NCI-H2227 treated with DMSO at 0.1 percent for 48 hours (cell line): ENCODE measurements at regions not wholly inside any gene's neighbourhood (a gene's known extent, or its start where the extent isn't known, plus 50 kb on each side); places are given as distances from the start of the nearest gene placed in this dataset.
"Not testable (repeated sequence)": the region's sequence is repeated elsewhere in the genome, so short reads cannot be mapped to it uniquely, and the experiment has no call there.

Source experiments
- DNase-seq: peaks from one replicate; lab custom pipeline; 2025; lab: John Stamatoyannopoulos, UW

GRCh38 chr11:92111287-92111686 is 113.3 kb upstream of the FAT3 start:
- DNase-seq: no peak

DNA sequence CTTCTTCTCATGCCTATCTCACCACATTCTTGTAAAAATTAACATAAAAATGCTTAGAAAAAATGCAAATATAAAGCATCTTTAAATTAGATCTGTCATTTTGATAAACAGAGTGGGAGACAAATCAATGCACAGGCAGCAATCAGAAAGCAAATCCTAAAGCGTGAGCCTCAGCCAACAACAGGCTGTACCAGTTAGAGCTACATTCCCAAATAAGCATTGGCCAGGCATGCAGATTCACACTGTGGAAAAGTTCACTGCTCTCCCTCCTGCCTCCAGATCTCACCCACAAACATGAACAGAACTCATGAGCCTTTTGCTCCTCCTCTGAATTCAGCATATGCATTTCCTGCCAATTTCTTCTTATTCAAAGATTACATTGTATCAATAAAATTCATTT is 115.2 kb upstream of the FAT3 start:
- DNase-seq: no peak

DNA sequence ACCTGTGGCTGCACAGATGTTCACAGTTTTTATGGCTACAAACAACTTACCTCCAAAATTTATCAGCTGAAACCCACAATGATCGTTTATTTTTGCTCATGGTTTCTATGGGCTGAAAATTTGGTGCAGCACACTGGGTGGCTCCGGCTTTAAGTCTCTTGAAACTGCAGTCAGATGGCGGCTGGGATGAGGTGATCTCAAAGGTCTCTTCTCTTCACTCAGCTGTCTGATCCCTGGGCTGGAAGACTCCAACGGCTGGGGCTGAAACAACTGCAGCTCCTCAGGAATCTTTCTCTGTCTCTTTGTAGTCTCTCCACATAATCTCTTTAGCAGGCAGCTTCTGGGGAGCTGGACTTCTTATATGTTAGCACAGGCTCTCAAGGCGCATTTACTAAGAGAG is 117.3 kb upstream of the FAT3 start:
- no peak for DNase-seq

DNA sequence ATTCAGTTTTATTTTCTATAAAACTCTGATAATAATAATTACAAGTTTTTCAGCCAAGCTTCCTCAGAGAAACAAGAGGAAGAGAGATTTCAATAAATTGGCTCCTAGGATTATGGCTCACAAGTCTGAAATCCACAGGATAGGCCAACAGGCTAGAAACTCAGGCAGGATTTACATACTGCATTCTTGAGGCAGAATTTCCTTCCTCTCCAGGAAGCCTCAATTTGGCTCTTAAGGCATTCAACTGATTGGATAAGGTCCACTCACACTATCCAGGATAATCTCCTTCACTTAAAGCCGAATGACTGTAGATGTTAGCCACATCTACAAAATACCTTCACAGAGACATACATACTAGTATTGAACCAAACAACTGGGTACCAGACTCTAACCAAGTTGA is 120.3 kb upstream of the FAT3 start:
- DNase-seq: no peak

- DNase-seq: no peak
These were observed 122.7 kb upstream of the FAT3 start for GRCh38 chr11:92101920-92102319.

- DNase-seq: no peak
These were observed 125.4 kb upstream of the FAT3 start for GRCh38 chr11:92099183-92099582.

DNA sequence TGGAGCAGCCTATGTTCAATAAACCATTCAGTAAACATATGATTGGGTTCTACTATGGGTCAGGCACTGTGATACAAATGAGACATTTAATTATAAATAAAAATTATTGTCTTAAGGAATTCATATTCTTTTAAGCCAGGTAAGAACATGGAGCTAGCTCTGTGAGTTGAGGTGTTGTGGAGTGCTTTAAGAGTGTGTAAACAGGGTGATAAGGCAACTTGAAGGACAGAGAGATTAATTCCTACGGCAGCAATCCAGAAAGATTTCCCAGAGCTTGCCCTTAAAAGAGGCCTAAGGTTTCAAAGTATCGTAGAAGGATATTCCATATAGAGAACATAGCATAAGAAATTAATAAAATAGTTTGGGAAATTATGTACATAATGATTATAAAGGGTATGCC is 126.4 kb upstream of the FAT3 start:
- no peak for DNase-seq

DNA sequence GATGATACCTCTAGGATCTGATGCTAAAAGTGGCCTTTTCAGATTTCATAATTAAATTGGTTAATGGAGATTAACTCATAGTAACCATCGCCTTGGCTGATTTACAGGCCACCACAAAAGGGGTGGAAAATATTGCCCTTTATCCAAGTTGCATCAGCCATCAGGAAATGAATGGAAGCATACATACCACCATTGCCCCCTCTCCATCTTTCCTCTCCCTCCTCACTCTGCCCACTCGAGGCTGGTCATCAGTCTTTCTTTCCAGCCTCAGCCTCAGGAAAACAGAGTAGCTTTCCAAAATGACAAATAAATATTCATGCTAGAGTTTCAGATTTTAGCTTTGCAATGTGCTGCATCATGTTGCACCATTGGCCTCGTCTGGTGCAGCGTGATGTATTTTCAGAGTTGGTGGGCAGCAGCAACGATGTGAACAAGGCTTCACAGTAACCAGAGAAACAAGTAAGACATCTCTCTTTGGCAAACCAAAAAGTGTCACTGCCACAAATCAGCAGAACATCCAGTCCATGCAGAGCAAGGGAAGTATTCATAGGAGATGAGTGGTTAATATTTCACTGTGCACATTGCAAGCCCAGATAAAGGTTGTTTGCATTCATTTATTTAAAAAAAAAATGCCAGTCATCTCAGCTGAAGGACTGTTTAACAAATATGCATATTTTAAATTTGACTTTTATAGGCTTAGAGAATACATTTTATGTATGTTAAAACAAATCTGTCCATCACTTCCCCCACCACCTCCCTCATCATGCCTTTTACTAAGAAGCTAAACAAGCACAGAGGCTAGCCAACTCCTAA is 136.7 kb upstream of the FAT3 start:
- DNase-seq: no peak

DNA sequence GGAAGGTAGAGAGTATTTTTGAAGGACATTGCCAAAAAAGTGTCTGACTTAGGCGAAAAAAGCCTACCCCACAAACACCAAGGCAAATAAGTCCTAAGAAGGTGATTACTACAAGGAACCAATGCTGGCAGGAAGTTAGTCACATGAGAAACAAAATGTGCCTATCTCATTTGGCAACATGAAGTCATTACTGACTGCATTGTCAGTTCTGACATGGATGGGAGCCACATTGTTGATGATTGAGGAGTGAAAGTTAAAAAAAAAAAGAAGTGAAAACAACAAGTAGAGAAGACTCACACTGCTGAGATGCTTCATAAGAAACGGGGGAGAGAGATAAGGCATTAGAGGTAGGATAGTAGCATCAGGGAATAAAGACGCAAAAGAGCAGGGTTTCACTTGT is 141.5 kb upstream of the FAT3 start:
- no peak for DNase-seq

DNA sequence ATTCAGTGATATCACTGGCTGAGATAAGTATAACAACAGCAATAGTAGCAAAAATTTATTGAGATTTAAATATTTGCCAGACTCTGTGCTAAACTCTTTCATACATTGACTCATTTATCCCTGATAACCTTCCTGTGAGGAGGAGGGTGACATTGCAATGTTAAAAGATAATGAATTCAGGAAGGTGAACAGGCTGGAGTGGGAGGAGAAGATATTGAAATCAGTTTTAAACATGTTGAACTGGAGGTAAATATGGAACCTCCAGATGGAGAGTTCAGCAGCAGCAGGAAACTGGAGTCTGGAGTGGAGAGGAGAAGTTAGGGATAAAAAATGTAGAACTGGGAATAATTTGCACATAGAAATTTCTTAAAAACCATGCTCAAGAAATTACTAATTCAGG is 142.0 kb upstream of the FAT3 start:
- no peak for DNase-seq

DNA sequence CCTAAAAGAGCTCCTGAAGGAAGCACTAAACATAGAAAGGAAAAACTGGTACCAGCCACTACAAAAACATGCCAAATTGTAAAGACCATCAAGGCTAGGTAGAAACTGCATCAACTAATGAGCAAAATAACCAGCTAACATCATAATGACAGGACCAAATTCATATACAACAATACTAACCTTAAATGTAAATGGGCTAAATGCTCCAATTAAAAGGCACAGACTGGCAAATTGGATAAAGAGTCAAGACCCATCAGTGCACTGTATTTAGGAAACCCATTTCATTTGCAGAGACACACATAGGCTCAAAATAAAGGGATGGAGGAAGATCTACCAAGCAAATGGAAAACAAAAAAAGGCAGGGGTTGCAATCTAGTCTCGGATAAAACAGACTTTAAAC is 150.1 kb upstream of the FAT3 start:
- DNase-seq: not testable (repeated sequence)

DNA sequence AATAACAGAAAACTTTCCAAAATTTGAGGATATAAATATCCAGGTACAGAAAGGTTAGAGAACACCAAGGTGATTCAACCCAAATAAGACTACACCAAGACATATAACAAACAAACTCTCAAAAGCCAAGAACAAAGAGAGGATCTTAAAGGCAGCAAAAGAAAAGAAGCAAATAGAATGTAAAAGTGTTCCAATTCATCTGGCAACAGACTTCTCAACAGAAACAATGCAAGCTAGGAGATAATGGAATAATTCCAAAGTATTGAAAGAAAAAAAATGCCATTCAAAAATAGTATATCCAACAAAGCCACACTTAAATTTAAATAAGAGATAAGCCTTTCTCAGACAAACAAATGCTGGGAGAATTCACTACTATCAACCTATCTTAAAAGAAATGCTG is 153.0 kb upstream of the FAT3 start:
- no peak for DNase-seq

DNA sequence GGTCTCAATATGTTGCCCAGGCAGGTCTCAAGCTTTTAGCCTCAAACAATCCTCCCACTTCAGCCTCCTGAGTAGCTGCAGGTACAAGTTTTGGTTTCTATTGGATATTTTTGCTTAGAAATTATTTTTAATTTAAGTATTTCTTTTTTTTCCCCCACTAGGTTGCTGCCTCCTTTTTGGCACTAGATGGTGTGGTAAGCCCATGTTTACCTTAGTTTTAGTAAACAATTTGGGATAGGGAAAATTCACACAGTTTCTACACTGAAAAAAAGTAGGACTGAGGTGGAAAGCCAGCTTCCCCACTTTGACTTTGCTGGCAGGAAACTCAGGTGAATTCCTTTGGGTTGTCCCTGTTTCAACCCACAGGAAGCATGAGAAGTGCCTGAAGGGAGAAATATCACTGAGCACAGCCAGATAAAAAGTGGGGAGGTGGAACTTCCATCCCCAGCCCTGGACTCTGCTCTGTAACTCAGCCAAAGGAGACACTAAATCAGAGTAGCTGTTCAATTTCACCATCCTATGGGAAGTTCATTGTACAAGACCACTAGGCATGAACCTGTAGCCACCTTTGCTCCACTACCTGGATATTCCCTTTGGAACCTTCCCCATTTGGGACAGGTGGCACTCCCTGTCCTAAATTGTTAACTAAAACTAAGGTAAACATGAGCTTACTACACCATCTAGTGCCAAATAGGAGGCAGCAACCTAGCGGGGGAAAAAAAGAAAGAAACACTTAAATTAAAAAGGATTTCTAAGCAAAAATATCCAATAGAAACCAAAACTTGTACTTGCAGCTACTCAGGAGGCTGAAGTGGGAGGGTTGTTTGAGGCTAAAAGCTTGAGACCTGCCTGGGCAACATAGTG is 154.4 kb upstream of the FAT3 start:
- no peak for DNase-seq

- no peak for DNase-seq
These were observed 157.6 kb upstream of the FAT3 start for GRCh38 chr11:92067016-92067415.

- no peak for DNase-seq
These were observed 163.1 kb upstream of the FAT3 start for GRCh38 chr11:92061456-92062062.

- DNase-seq: no peak
These were observed 166.7 kb upstream of the FAT3 start for GRCh38 chr11:92057849-92058442.

DNA sequence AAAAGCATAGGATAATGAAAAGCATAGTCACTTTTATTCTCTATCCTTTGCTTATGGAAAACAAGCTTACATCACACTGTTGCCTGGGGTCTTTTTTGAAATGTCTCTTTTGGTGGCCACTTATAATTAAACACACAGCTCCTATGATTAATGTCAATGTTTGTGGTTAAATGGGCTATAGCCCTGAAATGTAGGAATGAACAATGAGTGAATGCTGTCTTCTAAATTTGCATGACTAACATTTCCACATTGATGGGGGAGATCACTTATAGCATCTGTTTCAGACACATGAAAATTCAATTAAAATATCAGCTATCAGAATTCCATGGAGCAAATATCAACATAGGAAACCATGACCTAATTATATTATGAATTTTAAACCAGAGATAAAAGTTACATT is 171.4 kb upstream of the FAT3 start:
- no peak for DNase-seq

DNA sequence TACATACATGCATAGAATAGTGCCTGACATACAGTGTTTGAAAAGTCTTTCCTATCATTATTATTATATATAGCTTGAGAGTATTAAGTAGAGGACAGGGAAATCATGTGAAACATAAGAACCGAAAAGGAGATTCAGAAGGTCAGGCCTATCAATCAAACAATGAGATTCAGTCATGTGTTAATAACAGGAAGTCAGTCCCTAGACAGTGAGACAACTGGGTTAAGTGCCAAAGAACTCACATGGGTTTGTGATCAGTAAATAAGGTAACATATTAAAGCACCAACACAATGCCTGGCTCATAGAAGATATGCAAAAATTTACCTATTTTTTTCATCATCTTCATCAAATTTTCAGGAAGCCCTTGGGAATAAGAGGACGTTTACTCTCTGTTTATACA is 174.3 kb upstream of the FAT3 start:
- no peak for DNase-seq

DNA sequence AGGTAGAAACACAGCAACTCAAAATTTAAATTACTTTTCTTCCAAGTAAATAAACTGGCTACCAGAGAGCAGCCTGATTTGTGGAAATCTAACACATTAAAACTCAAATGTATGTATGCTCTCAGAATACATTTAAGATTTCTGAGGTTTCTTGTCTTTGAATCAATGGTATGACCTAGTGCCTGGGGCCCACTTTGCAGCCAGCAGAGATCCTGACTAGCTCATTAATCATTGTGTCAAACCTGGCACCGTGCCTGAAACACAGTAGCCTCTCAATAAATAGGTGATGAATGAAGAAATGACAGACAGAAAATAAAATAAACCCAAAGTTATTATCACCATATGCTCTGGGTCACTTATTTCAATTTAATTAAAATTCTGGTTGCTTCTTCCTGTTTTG is 176.2 kb upstream of the FAT3 start:
- no peak for DNase-seq

DNA sequence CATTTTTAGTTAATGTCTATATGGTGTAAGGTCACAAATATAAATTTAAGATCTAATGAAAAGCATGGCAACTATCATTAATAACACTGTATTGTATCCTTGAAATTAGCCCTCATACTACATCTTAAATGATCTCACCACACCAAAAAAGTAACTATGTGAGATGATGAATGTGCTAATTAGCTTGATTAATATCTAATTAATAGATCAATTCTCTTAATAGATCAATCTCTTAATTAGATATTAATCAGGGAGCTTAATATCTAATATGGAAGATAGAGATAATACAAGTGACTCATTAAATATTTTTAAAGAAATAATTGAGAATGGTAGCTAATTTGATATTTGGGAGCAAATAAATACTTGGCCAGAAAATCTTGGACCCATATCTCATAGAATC is 178.5 kb upstream of the FAT3 start:
- DNase-seq: no peak

- no peak for DNase-seq
These were observed 179.3 kb upstream of the FAT3 start for GRCh38 chr11:92045301-92045700.

- no peak for DNase-seq
These were observed 189.1 kb upstream of the FAT3 start for GRCh38 chr11:92035488-92035887.

- DNase-seq: not testable (repeated sequence)
These were observed 197.5 kb upstream of the FAT3 start for GRCh38 chr11:92027136-92027535.
